NCI-H774 (cell line): ENCODE measurements at regions not wholly inside any gene's neighbourhood (a gene's known extent, or its start where the extent isn't known, plus 50 kb on each side); places are given as distances from the start of the nearest gene placed in this dataset.

Experiments
- DNase-seq: peaks from one replicate; lab custom pipeline; 2025; lab: John Stamatoyannopoulos, UW

DNA sequence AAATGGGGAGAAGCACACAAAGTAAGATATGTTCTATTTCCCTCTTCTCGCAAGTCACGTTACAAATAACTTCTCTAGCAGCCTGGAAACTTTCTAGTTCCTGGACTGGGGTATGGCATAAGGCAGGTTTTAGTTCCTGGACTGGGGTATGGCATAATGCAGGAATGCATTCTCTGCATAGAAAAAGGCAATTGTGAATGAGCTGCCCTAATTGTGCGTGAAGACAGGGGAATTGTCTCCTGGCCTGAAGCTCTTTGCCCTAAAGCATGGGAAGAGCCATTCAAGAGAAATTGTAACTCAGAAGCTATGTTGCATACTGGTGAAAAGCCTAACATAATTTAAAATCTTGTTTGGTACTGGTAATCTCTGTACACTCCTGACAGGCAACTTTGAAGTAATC lies 54.3 kb upstream of the CBLB start:
- DNase-seq: no peak

DNA sequence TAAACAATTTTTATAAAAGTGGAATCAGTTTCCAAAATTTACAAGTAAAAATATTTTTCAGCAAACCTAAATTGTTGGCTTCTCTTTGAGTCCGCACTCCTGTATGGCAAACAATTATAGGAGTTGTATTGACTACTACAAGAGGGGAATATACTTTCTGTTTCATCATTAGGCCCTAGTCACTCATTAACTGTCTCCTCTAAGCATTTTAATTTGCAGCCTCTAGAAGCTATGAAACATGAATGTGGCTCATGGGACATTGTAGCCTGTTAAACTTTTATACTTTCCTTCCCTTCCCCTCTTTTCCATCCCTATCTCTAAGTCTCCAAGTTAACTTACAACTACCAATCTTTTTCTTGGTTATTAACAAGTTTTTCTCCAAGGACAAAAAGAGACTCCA lies 58.9 kb upstream of the CBLB start:
- no peak for DNase-seq

GRCh38 chr3:105930733-105931132 lies 61.9 kb upstream of the CBLB start:
- no peak for DNase-seq

DNA sequence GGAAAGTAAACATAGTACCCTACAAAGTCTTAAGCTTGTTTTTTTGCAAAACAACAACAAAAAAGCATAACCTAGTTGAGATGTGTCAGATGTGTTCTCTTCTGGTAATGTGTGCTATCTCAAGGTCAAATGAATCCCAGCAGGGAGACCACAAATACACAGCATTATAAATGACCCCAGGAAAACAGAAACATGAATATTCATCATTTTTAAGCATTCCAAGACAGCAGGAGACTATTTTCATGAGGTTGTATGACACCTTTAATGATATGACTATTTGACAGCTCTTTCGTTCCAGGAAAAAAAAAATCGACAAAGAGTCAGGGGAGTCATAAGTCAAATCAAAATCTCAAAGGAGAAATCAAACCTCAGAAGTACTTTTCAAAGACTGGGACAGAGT lies 62.7 kb upstream of the CBLB start:
- DNase-seq: no peak

DNA sequence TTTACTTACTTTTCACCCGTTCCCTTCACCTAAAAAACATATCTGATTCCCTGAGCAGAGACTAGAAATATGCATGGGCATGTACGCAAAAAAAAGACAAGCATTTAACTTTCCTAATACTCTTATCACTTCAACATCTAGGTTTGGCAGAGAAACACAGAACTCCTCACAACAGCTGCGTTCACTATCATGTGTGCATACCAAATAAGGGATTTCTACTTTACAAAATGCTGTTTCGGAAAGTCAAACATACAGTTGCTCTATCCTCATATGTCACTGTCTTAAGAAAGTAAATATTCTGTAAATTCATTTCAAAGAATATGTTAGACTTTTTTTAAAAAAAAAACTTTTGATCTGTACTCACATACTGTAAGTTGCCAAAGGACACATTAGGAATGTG lies 65.1 kb upstream of the CBLB start:
- no peak for DNase-seq

DNA sequence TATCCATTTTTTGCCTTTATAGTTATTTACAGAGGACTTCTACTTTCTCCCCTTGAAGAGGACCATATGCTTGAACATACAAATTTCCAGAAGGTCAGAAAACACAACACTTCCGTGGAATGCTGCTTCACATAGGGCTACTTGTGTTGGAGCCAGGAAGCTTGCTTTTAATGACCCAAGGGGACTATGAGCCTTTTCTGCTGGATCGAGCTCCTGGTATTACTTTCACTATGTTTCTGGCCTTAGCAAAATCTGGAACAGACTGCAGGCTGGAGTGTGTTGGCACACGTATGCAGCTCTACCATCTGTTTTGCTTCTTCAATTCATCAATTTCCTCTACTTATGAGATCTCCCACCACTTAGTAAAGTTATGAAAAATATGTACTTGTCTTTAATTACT lies 69.3 kb upstream of the CBLB start:
- no peak for DNase-seq

GRCh38 chr3:105938806-105939205 lies 70.0 kb upstream of the CBLB start:
- no peak for DNase-seq

GRCh38 chr3:105944276-105944675 lies 75.5 kb upstream of the CBLB start:
- DNase-seq: no peak

DNA sequence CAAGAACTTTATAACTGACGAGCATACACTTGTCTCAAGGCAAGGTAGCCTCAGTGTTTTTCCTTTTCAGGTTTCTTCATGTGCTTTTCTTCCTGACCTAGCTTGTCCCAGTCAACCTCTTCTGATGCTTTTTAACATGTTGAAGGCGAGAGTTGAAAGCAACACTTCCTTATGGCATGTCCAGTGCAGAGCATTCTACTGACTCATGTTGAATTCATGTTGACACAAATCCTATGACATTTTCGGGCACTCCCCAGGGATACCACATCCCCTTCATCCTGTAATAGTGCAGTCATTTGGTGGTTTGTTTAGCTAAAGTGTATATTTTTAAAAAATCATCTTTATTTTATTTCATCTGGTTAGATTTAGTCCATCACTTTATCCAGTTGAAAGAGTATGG lies 75.9 kb upstream of the CBLB start:
- no peak for DNase-seq

DNA sequence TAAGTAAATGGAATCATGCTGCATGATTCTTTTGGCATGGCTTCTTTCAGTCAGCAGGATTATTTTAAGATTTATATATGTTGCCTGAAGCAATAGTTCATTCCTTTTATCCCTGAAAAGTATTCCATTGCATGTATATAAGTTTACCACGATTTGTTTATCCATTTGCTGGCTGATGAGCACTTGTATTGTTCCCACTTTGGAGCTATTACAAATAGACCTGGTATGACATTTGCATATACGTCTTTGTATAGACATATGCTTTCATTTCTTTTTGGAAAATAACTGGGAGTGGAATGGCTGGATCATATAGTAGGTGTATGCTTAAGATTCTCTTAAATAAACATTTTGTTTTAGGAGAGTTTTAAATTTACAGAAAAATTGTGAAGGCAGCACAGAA lies 79.3 kb upstream of the CBLB start:
- DNase-seq: no peak

- DNase-seq: no peak
Observed at GRCh38 chr3:105950881-105951600, 82.2 kb upstream of the CBLB start.

- no peak for DNase-seq
Observed at GRCh38 chr3:105953831-105954230, 85.0 kb upstream of the CBLB start.

DNA sequence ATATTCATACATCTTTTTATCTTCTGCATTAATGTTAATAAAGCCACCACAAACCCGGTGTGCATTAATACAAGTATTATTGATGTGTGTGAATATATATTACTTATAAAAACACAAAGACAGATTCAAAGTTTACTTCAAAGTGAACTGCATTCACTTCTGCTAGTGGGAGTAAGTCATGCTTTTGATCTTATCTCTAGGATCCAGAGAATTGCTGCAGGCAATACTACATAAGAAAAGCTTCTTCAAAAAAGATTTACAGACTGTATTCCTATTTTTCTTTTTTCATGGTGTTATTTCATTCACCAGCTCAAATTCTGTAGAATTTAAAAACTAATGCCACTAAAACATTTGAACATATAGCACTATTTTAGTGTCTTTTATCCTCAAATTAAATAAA lies 87.5 kb upstream of the CBLB start:
- DNase-seq: no peak

DNA sequence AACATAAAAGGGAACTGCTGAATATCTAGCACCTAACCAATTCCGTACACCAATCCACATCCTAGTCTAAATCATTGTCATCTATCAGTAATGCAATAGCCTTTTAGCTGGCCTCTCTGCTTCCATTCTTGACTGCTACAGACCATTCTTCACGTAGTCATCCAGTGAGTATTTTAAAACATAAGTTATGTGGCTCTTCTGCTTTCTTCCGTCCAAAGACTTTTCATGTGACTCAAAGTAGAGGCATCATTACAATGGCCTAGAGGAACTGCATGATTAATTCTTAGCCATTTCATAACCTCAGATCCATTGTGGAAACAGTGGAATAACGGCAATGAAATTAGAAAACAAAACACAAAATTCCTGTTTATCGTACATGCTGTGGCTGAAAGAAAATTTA lies 88.9 kb upstream of the CBLB start:
- DNase-seq: no peak

DNA sequence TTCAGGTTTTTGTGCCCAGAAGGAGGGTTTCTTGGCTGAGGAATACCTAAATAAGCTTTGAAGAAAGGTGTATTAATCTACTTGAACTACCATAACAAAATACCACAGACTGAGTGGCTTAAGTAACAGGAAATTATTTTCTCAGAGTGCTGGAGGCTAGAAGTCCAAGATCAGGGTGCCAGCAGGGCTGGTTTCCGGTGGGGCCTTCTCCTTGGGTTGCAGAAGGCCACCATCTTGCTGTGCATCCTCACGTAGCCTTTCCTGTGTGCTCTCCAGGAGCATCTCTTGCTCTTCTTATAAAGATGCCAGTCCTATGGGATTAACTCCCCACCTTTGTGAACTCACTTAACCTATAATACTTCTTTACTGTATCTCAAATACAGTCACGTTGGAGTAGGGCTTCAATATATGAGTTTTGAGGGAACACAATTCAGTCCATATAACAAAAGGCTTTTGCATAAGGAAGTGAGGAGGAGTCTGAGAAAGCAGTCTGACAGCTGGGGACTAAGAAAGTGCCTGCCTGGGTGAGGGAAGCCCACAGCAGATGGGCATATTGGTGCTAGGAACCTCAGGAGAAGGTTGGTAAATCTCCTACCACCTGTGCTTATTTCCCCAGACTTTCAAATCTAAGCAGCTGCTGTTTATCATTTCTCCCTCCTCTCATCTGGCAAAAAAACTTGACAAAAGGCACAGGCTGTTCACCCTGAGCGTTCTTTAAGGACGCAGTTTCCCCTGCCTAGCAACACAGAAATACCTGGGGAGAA lies 89.6 kb upstream of the CBLB start:
- DNase-seq: no peak

DNA sequence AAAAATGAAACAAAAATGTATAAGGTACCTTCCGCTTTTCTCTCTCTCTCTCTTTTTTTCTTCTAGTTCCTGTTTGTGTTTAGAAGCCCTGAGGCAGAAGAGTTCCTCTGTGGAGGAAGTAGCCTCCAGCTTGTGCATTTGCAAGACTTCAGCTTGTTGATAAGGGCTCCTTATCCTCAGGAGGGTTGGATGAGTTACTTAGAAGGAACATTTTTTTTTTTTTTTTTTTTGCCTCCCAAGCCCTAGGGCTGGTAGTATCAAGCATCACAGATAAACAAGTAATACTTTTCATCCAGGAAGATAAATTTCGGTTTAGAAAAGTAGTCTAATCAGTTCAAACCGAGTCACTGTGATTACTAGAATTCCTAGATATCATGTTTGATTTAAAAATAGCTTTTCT lies 91.0 kb upstream of the CBLB start:
- no peak for DNase-seq

DNA sequence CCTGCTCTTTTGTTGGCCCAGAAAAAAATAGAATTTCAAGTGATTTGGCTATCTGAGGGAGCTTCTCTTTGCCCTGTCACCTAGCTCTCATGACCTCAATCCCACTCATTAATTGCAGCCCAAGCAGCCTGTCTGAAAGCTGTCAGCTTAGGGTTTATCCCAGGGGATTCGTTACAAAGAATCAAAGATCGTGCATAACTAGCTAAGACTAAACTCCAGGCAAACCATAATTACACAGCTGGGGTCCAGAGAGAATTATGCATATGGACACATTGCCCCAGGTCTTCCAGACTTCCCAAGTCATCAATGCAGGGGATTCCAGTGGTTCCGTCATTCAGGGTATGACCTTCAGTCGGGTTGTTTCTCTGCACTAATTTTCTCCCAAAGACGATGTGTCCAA lies 91.6 kb upstream of the CBLB start:
- no peak for DNase-seq

DNA sequence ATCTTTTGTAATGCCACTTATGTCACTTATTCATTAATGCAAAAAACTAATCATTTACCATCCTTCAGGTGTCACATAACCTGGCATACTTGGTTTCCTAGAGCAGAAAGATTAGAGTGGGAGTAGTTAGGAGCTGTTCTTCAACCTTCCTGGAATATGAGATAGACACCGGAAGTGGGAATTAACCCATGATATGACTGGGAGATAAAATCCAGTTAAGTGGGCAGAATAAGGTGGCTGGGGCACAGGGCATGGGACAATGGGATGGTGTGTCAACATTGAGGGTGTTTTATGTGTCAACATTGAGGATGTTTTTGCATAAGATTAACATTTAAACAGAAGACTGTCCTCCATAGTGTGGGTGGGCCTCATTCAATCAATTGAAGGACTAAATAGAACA lies 94.3 kb upstream of the CBLB start:
- no peak for DNase-seq

- DNase-seq: no peak
Observed at GRCh38 chr3:105965384-105965783, 96.6 kb upstream of the CBLB start.

GRCh38 chr3:105967117-105967516 lies 98.3 kb upstream of the CBLB start:
- DNase-seq: no peak

DNA sequence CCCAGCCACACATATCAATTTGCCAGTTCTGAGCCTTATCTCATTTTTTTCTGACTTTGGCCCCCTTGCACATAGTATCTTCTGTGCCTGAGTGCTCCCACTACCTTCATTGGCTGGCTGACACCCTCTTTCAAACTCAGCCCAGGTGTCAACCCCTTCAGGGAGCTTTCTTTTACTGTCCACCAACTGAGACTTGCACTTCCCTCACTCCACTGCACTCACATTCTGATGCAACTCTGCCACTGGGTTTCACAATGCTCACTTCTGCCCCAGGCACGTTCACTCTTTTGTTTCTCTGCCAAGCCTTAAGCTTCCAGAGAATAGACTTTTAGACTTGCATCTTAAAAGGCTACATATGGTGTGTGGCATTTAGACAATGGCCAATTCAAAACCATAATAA lies 101.5 kb upstream of the CBLB start:
- DNase-seq: no peak

GRCh38 chr3:105972069-105972468 lies 103.3 kb upstream of the CBLB start:
- no peak for DNase-seq

- DNase-seq: no peak
Observed at GRCh38 chr3:105974381-105974780, 105.6 kb upstream of the CBLB start.

- DNase-seq: no peak
Observed at GRCh38 chr3:105976196-105976595, 107.4 kb upstream of the CBLB start.
